ENCODE measurements at regions not wholly inside any gene's neighbourhood (a gene's known extent, or its start where the extent isn't known, plus 50 kb on each side); places are given as distances from the start of the nearest gene placed in this dataset.
A peak's percentile ranks its signal among the peaks of the same experiment; 100 is the strongest.

DNA sequence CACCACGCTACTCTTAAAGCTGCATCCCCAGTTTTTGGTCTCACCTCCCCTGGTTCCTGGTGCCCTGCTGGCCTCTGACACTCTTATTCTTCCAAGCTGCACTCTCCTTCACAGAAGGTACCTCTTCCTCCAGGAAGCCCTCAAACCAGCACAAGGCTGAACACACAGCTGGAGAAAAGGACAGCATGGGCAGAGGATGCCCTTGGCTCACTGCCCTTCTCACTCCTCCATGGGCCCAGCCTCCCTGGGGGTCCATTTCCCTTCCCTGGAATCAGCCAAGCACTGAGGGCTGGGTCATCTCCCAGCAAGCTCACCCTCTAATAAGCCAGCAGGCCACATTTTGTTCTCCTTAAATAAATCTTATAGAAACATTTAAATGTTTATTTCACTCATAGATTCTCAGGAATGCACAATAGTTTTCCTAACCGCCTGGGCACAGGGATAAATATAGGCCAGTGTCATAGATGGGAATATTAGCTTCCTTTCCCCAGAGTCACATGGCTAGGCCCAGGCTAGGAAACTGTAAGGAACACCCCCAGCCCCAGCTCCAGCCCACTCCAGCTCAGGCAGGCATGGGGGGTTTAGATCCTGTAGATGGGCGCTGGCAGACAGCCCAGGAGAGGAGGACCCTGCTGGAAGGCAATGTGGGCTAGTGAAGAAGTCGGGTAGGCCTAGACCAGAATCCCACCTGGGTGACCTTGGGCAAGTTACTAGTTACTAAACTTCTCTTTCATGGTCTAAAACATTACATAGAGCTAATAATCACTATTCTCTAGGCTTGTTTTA lies 51.5 kb downstream of the IRAG1 start:
- no peaks in the 10 kb centered on the region for H3K4me1 Mint-ChIP-seq
- no peaks in the 10 kb centered on the region for H3K4me1 ChIP-seq (ENCODE audit: insufficient read depth, low read length)
- H3K27ac ChIP-seq (ENCODE audit: low read depth, low read length) = no peak overlapping the region
- no peaks in the 10 kb centered on the region for H3K27me3 ChIP-seq (ENCODE audit: insufficient read depth, low read length, poor library complexity, severe bottlenecking)
- H3K27ac Mint-ChIP-seq = no peak overlapping the region
- H3K36me3 Mint-ChIP-seq = no peaks in the 10 kb centered on the region
- ChIA-PET CTCF (no interaction called here), POLR2A (no interaction called here)
- H3K27me3 Mint-ChIP-seq = peaks cover 3 to 6% of the 10 kb centered on the region in 2 donors
- no peaks in the 10 kb centered on the region for H3K9me3 ChIP-seq (ENCODE audit: low read length)
- no peak overlapping the region for H3K4me3 Mint-ChIP-seq
- DNase-seq = no peak
- H3K36me3 ChIP-seq (ENCODE audit: insufficient read depth, low read length) = no peaks in the 10 kb centered on the region
- no peaks in the 10 kb centered on the region for H3K9me3 Mint-ChIP-seq
- H3K4me3 ChIP-seq (ENCODE audit: low read length) = no peak overlapping the region

DNA sequence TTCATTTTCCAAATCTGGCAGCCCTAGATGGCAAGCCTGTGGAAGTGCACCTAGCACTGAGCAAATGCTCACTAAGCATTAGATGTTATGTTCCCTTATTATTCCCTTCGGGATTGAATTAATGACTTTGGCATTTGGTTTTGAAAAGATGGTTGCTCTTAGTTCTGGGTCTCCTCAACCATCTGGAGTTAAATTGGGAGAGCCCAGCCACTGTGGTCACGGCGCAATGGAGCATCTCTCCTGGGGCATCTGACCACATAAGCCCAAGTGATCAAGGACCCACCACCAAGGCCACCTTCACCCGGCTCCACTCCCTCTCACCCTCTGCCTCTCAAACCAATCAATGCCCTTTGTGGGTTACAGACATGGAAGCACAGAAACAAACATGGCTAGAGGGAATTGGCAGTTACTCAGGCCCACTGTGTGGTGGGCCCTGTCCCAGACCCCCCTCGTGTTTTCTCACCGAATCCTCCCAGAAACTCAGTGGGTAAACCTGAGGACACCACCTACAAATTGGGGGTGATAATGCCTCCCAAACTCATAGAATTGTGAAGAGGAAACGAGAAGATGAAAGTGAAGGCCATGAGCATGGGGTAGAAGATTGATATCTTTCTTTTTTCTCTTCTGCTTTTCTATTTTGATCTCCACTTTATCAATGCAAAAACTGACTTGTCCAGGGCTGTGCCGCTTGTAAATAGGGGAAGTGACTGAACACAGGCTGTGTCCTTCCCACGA lies 52.2 kb downstream of the IRAG1 start:
- Mint-ChIP-seq H3K27me3 (peaks cover 3 to 6% of the 10 kb centered on the region in 2 donors), H3K4me1 (no peaks in the 10 kb centered on the region), H3K36me3 (no peaks in the 10 kb centered on the region), H3K27ac (no peak overlapping the region), H3K4me3 (no peak overlapping the region), H3K9me3 (no peaks in the 10 kb centered on the region)
- Histone ChIP-seq H3K4me1 (ENCODE audit: insufficient read depth, low read length) (no peaks in the 10 kb centered on the region), H3K27me3 (ENCODE audit: insufficient read depth, low read length, poor library complexity, severe bottlenecking) (no peaks in the 10 kb centered on the region), H3K4me3 (ENCODE audit: low read length) (no peak overlapping the region), H3K36me3 (ENCODE audit: insufficient read depth, low read length) (no peaks in the 10 kb centered on the region), H3K9me3 (ENCODE audit: low read length) (no peaks in the 10 kb centered on the region), H3K27ac (ENCODE audit: low read depth, low read length) (no peak overlapping the region)
- no peak for DNase-seq
- ChIA-PET CTCF (no interaction called here), POLR2A (no interaction called here)

DNA sequence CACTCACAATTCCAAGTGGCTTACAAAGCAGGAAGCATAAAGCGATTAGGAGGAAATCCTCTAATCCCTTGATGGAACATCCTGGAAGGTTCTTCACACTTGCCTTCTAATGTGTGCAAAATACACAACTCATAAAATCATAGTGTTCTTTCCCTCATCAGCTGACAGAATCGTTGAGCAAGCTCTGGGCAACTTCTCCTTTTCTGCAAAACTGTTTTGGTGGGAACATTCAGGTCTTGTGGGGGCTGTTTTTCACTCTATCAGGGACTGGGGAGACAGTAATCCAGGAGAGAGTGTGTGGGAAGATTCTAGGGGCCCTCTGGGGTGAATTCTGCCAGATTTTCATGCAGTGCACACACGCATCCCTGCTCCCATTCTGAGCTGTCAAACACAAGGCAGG lies 53.2 kb downstream of the IRAG1 start:
- Mint-ChIP-seq H3K9me3 (no peaks in the 10 kb centered on the region), H3K36me3 (no peaks in the 10 kb centered on the region), H3K4me3 (peak overlapping the region in 1 of 7 donors; percentile 25), H3K4me1 (no peaks in the 10 kb centered on the region), H3K27me3 (peaks cover 3 to 10% of the 10 kb centered on the region in 2 donors), H3K27ac (no peak overlapping the region)
- CTCF ChIA-PET = interaction anchor here (0.7 kb wide), 1 partner anchor 234 kb away, joined by 3 read pairs; no protein-coding TSS in a partner anchor
- H3K9me3 ChIP-seq (ENCODE audit: low read length) = no peaks in the 10 kb centered on the region
- H3K4me3 ChIP-seq (ENCODE audit: low read length) = no peak overlapping the region
- no peaks in the 10 kb centered on the region for H3K36me3 ChIP-seq (ENCODE audit: insufficient read depth, low read length)
- H3K27ac ChIP-seq (ENCODE audit: low read depth, low read length) = no peak overlapping the region
- DNase-seq = no peak
- H3K4me1 ChIP-seq (ENCODE audit: insufficient read depth, low read length) = no peaks in the 10 kb centered on the region
- no peaks in the 10 kb centered on the region for H3K27me3 ChIP-seq (ENCODE audit: insufficient read depth, low read length, poor library complexity, severe bottlenecking)
- POLR2A ChIA-PET = no interaction called here

DNA sequence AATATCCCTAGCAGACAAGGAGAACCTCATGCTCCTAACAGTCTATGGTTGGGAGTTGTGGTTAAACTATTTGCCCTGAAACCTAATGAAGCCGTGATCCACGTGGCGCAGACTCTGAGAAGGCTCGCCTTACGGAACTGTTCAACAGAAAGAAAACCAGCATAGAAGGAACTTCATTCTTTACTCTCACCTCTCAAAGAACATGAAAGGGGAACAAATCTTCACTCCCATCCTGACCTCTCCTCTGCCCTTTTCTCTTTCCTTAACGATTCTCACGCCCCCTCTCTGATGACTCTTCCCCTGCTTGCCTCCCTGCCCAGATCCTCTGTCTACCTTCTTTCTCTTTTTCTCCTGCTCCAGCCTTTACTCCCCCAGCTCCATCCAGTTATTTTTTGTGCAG lies 54.2 kb downstream of the IRAG1 start:
- no peak overlapping the region for H3K4me3 ChIP-seq (ENCODE audit: low read length)
- CTCF ChIA-PET = no interaction called here
- Mint-ChIP-seq H3K4me3 (no peak overlapping the region), H3K4me1 (no peaks in the 10 kb centered on the region), H3K27me3 (peaks cover 4 to 13% of the 10 kb centered on the region in 2 donors), H3K27ac (peak overlapping the region in 1 of 8 donors; percentile 19), H3K9me3 (no peaks in the 10 kb centered on the region), H3K36me3 (no peaks in the 10 kb centered on the region)
- H3K9me3 ChIP-seq (ENCODE audit: low read length) = no peaks in the 10 kb centered on the region
- H3K27me3 ChIP-seq (ENCODE audit: insufficient read depth, low read length, poor library complexity, severe bottlenecking) = no peaks in the 10 kb centered on the region
- H3K4me1 ChIP-seq (ENCODE audit: insufficient read depth, low read length) = no peaks in the 10 kb centered on the region
- H3K27ac ChIP-seq (ENCODE audit: low read depth, low read length) = no peak overlapping the region
- DNase-seq = no peak
- POLR2A ChIA-PET = no interaction called here
- no peaks in the 10 kb centered on the region for H3K36me3 ChIP-seq (ENCODE audit: insufficient read depth, low read length)

DNA sequence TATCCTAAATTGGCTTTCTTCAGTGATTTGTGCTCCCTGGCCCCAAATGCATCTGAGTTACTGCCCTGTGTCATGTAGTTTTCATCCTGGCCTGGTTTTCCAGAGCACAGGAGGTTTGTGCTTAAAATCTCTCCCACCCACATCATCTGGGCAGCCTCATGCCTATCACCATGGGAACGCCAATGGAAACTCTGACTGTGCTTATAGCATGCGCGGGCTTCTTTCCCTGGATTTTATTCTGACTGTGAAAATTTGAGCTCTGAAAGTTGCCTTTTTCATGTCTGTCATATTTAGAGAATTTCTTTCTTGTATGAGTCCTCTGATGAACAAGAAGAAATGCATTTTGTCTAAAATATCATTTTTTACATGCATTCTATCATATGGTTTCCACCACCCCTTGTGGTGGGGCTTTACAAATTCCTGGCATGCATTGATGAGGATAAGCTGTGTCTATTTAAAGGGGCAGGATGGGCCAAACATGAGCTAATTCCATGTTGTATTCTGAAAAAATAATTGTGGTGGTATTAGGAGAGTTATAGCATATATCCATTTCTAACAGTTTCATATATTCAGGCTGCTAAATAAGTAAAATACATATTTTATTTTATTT lies 55.1 kb downstream of the IRAG1 start:
- H3K4me3 ChIP-seq (ENCODE audit: low read length) = no peak overlapping the region
- no peak for DNase-seq
- H3K27me3 Mint-ChIP-seq = peaks cover 4 to 13% of the 10 kb centered on the region in 2 donors
- no peaks in the 10 kb centered on the region for H3K36me3 ChIP-seq (ENCODE audit: insufficient read depth, low read length)
- ChIA-PET CTCF (no interaction called here), POLR2A (no interaction called here)
- no peaks in the 10 kb centered on the region for H3K27me3 ChIP-seq (ENCODE audit: insufficient read depth, low read length, poor library complexity, severe bottlenecking)
- H3K4me1 ChIP-seq (ENCODE audit: insufficient read depth, low read length) = no peaks in the 10 kb centered on the region
- H3K36me3 Mint-ChIP-seq = no peaks in the 10 kb centered on the region
- no peaks in the 10 kb centered on the region for H3K9me3 ChIP-seq (ENCODE audit: low read length)
- no peak overlapping the region for H3K4me3 Mint-ChIP-seq
- H3K27ac ChIP-seq (ENCODE audit: low read depth, low read length) = no peak overlapping the region
- no peaks in the 10 kb centered on the region for H3K4me1 Mint-ChIP-seq
- H3K27ac Mint-ChIP-seq = no peak overlapping the region
- H3K9me3 Mint-ChIP-seq = no peaks in the 10 kb centered on the region

DNA sequence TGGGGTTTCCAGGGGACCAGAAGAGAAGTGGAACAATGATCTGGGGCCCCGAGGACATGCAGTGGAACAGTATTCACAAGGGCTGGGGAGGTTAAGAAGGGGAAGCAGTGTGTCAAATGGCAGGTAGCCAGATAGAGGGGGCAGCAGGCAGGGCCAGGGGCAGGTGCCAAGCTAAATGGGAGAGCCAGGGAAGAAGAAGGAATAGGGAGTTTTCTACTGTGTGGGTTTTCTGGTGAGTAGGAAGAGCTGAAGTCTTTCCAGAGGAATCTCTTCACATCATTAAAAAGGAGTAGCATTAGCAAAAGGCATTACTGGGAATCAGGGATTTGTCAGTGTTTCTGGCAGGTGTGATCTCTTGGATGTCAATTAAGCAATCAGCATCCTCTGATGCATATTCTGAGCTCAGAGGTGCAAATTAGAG lies 55.8 kb downstream of the IRAG1 start:
- Histone ChIP-seq H3K27me3 (ENCODE audit: insufficient read depth, low read length, poor library complexity, severe bottlenecking) (no peaks in the 10 kb centered on the region), H3K27ac (ENCODE audit: low read depth, low read length) (no peak overlapping the region), H3K36me3 (ENCODE audit: insufficient read depth, low read length) (no peaks in the 10 kb centered on the region), H3K9me3 (ENCODE audit: low read length) (no peaks in the 10 kb centered on the region), H3K4me1 (ENCODE audit: insufficient read depth, low read length) (no peaks in the 10 kb centered on the region), H3K4me3 (ENCODE audit: low read length) (no peak overlapping the region)
- no peak for DNase-seq
- Mint-ChIP-seq H3K4me1 (no peaks in the 10 kb centered on the region), H3K9me3 (no peaks in the 10 kb centered on the region), H3K4me3 (no peak overlapping the region), H3K36me3 (no peaks in the 10 kb centered on the region), H3K27me3 (peaks cover 4 to 13% of the 10 kb centered on the region in 2 donors), H3K27ac (peak overlapping the region in 1 of 8 donors; percentile 3)
- CTCF ChIA-PET = interaction anchor here (1.2 kb wide), 1 partner anchor 17 kb away, joined by 4 read pairs; no protein-coding TSS in a partner anchor
- POLR2A ChIA-PET = no interaction called here

DNA sequence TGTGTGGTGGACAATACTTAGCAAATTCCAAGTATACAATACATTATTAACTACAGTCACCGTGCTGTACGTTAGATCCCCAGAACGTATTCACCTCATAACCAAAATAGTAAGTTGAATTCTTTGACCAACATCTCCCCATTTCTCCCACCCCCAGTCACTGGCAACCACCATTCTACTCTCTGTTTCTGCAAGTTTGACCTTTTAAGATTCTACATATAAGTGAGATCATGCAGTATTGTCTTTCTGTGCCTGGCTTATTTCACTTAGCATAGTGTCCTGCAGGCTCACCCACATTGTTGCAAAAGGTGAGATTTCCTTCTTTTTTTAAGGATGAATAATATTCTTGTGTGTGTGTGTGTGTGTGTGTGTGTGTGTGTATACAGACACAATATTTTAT lies 59.1 kb downstream of the IRAG1 start:
- CTCF ChIA-PET = no interaction called here
- Mint-ChIP-seq H3K27me3 (peaks cover 4 to 24% of the 10 kb centered on the region in 2 donors), H3K27ac (no peak overlapping the region), H3K9me3 (no peaks in the 10 kb centered on the region), H3K4me1 (no peaks in the 10 kb centered on the region), H3K36me3 (no peaks in the 10 kb centered on the region), H3K4me3 (no peak overlapping the region)
- Histone ChIP-seq H3K4me3 (ENCODE audit: low read length) (no peak overlapping the region), H3K27ac (ENCODE audit: low read depth, low read length) (no peak overlapping the region), H3K9me3 (ENCODE audit: low read length) (no peaks in the 10 kb centered on the region), H3K4me1 (ENCODE audit: insufficient read depth, low read length) (no peaks in the 10 kb centered on the region), H3K36me3 (ENCODE audit: insufficient read depth, low read length) (no peaks in the 10 kb centered on the region), H3K27me3 (ENCODE audit: insufficient read depth, low read length, poor library complexity, severe bottlenecking) (no peaks in the 10 kb centered on the region)
- DNase-seq = no peak
- POLR2A ChIA-PET = no interaction called here

DNA sequence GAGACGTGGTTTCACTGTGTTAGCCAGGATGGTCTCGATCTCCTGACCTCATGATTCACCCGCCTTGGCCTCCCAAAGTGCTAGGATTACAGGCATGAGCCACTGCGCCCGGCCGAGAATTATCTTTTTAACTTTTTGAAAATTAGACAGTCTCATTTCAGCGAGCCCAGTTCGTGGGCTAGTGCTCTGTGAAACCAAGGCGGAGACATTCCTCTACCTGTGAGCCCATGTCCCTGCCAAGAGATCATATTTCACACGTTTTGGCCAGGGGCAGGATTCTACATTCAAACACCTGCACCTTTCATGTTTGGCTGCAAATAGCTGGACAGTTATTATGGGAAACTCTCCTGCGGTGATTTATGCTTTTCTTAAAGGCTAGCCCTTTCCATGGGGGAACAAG lies 60.3 kb downstream of the IRAG1 start:
- Mint-ChIP-seq H3K4me1 (no peaks in the 10 kb centered on the region), H3K4me3 (no peak overlapping the region), H3K36me3 (no peaks in the 10 kb centered on the region), H3K27me3 (peaks cover 4 to 21% of the 10 kb centered on the region in 2 donors), H3K9me3 (no peaks in the 10 kb centered on the region), H3K27ac (no peak overlapping the region)
- no peak overlapping the region for H3K27ac ChIP-seq (ENCODE audit: low read depth, low read length)
- no peak overlapping the region for H3K4me3 ChIP-seq (ENCODE audit: low read length)
- ChIA-PET POLR2A (interaction anchor here (0.7 kb wide), 1 partner anchor 240 kb away, joined by 4 read pairs; no protein-coding TSS in a partner anchor), CTCF (interaction anchor here (1.7 kb wide), 1 partner anchor 92 kb away, joined by 3 read pairs; the partner anchor contains the start of gene RNF141)
- H3K27me3 ChIP-seq (ENCODE audit: insufficient read depth, low read length, poor library complexity, severe bottlenecking) = no peaks in the 10 kb centered on the region
- H3K4me1 ChIP-seq (ENCODE audit: insufficient read depth, low read length) = peaks cover 11% of the 10 kb centered on the region
- no peaks in the 10 kb centered on the region for H3K9me3 ChIP-seq (ENCODE audit: low read length)
- DNase-seq = no peak
- H3K36me3 ChIP-seq (ENCODE audit: insufficient read depth, low read length) = no peaks in the 10 kb centered on the region
